Astrocyte (in vitro differentiated cells and primary cell): ENCODE measurements at regions not wholly inside any gene's neighbourhood (a gene's known extent, or its start where the extent isn't known, plus 50 kb on each side); places are given as distances from the start of the nearest gene placed in this dataset.

ENCODE experiments used
- DNase-seq: peaks from one replicate; pipeline ENCODE4 v3.0.0-alpha.2; 2010; ENCODE audit warnings: low read depth
- FAIRE-seq: peaks from 2 replicates; lab custom pipeline; 2011; peaks lifted over from hg19 to GRCh38; lab: Jason Lieb, UNC
- H2AFZ ChIP-seq: 2 replicates; pipeline ENCODE4 v1.6.0; 2012; ENCODE audit warnings: low read depth, low read length, inconsistent platforms
- H3K27ac ChIP-seq: 2 replicates; pipeline ENCODE4 v1.5.1; 2011; ENCODE audit warnings: low read depth, low read length, inconsistent platforms
- H3K27me3 ChIP-seq: 2 replicates; pipeline ENCODE4 v1.6.0; 2011; ENCODE audit warnings: low read length, inconsistent platforms; ENCODE audit not compliant: insufficient read depth
- H3K36me3 ChIP-seq: 2 replicates; pipeline ENCODE4 v1.5.1; 2011; ENCODE audit warnings: low read length, inconsistent platforms; ENCODE audit not compliant: insufficient read depth
- H3K4me1 ChIP-seq: 2 replicates; pipeline ENCODE4 v1.5.1; 2011; ENCODE audit warnings: low read length, inconsistent platforms; ENCODE audit not compliant: insufficient read depth
- H3K4me2 ChIP-seq: 2 replicates; pipeline ENCODE4 v1.6.0; 2012; ENCODE audit warnings: low read length, inconsistent platforms
- H3K4me3 ChIP-seq: 2 replicates; pipeline ENCODE4 v1.5.1; 2011; ENCODE audit warnings: low read depth, mild to moderate bottlenecking, low read length, inconsistent platforms; ENCODE audit not compliant: insufficient read depth
- H3K79me2 ChIP-seq: 2 replicates; pipeline ENCODE4 v1.6.0; 2012; ENCODE audit warnings: mild to moderate bottlenecking, low read length, inconsistent platforms; ENCODE audit not compliant: insufficient read depth
- H3K9ac ChIP-seq: 2 replicates; pipeline ENCODE4 v1.6.0; 2012; ENCODE audit warnings: mild to moderate bottlenecking, low read length, inconsistent platforms
- H3K9me3 ChIP-seq: 2 replicates; pipeline ENCODE4 v1.5.1; 2012; ENCODE audit warnings: low read depth, mild to moderate bottlenecking, low read length, inconsistent platforms; ENCODE audit not compliant: insufficient read depth
- H4K20me1 ChIP-seq: 2 replicates; pipeline ENCODE4 v1.6.0; 2012; ENCODE audit warnings: low read length, inconsistent platforms; ENCODE audit not compliant: insufficient read depth
- H3K27ac Mint-ChIP-seq: one replicate; pipeline ENCODE4 v1.8.0; 2021; ENCODE audit warnings: mild to moderate bottlenecking, mixed read lengths; ENCODE audit not compliant: unreplicated experiment
- H3K27me3 Mint-ChIP-seq: one replicate; pipeline ENCODE4 v1.8.0; 2021; ENCODE audit warnings: low read depth, mixed read lengths; ENCODE audit not compliant: unreplicated experiment
- H3K36me3 Mint-ChIP-seq: one replicate; pipeline ENCODE4 v1.8.0; 2021; ENCODE audit warnings: low read depth, mixed read lengths; ENCODE audit not compliant: unreplicated experiment
- H3K4me1 Mint-ChIP-seq: one replicate; pipeline ENCODE4 v1.8.0; 2021; ENCODE audit warnings: low read depth, mixed read lengths; ENCODE audit not compliant: unreplicated experiment
- H3K4me3 Mint-ChIP-seq: one replicate; pipeline ENCODE4 v1.8.0; 2021; ENCODE audit warnings: mild to moderate bottlenecking, moderate library complexity, mixed read lengths; ENCODE audit not compliant: unreplicated experiment
- H3K9me3 Mint-ChIP-seq: one replicate; pipeline ENCODE4 v1.8.0; 2021; ENCODE audit warnings: mild to moderate bottlenecking, mixed read lengths; ENCODE audit not compliant: unreplicated experiment
- EZH2 ChIP-seq: IDR thresholded peaks from 2 replicates; pipeline ENCODE4 v1.6.1; 2012; ENCODE audit warnings: mild to moderate bottlenecking, low read length, inconsistent platforms; ENCODE audit not compliant: insufficient read depth
- TF ChIP-seq, protein P1 (sequence below): IDR thresholded peaks from 2 replicates; pipeline ENCODE4 v1.5.1; 2011; ENCODE audit warnings: low read depth, mild to moderate bottlenecking, inconsistent platforms, low read length, moderate library complexity; ENCODE audit not compliant: insufficient read depth

DNA sequence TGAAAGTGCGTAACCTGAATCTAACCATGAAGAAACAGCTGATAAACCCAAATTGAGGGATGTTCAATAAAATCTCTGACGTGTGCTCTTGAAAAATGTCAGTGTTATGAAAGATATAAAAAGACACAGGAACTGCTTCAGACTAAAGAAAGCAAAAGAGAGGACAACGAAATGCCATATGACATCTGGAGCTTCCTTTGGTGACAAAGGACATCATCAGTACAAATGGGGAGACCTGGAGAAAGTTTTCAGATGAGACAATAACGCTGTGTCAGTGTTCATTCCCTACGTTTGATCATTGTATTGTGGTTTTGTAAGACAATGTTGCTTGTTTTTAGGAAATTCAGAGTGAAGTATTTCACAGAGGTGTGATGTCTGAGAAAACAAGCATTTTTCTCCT is 125.9 kb upstream of the MAP1LC3B2 start:
- Histone ChIP-seq H2AFZ (no peak overlapping the region), H3K4me3 (no peak overlapping the region), H3K79me2 (no peaks in the 10 kb centered on the region), H3K4me1 (peaks cover 12% of the 10 kb centered on the region), H3K9me3 (peaks cover 2% of the 10 kb centered on the region), H3K27ac (no peak overlapping the region), H3K27me3 (no peaks in the 10 kb centered on the region), H4K20me1 (no peaks in the 10 kb centered on the region), H3K36me3 (no peaks in the 10 kb centered on the region), H3K4me2 (no peak overlapping the region), H3K9ac (no peak overlapping the region)
- H3K36me3 Mint-ChIP-seq: no peaks in the 10 kb centered on the region
- DNase-seq (no peak), FAIRE-seq (no peak)
- H3K4me3 Mint-ChIP-seq: no peak overlapping the region
- peaks cover 2% of the 10 kb centered on the region for H3K27me3 Mint-ChIP-seq
- TF ChIP-seq EZH2: no peak
- TF ChIP-seq, protein P1, sequence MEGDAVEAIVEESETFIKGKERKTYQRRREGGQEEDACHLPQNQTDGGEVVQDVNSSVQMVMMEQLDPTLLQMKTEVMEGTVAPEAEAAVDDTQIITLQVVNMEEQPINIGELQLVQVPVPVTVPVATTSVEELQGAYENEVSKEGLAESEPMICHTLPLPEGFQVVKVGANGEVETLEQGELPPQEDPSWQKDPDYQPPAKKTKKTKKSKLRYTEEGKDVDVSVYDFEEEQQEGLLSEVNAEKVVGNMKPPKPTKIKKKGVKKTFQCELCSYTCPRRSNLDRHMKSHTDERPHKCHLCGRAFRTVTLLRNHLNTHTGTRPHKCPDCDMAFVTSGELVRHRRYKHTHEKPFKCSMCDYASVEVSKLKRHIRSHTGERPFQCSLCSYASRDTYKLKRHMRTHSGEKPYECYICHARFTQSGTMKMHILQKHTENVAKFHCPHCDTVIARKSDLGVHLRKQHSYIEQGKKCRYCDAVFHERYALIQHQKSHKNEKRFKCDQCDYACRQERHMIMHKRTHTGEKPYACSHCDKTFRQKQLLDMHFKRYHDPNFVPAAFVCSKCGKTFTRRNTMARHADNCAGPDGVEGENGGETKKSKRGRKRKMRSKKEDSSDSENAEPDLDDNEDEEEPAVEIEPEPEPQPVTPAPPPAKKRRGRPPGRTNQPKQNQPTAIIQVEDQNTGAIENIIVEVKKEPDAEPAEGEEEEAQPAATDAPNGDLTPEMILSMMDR: no peak
- H3K4me1 Mint-ChIP-seq: peaks cover 23% of the 10 kb centered on the region
- H3K27ac Mint-ChIP-seq: no peak overlapping the region
- H3K9me3 Mint-ChIP-seq: no peaks in the 10 kb centered on the region

DNA sequence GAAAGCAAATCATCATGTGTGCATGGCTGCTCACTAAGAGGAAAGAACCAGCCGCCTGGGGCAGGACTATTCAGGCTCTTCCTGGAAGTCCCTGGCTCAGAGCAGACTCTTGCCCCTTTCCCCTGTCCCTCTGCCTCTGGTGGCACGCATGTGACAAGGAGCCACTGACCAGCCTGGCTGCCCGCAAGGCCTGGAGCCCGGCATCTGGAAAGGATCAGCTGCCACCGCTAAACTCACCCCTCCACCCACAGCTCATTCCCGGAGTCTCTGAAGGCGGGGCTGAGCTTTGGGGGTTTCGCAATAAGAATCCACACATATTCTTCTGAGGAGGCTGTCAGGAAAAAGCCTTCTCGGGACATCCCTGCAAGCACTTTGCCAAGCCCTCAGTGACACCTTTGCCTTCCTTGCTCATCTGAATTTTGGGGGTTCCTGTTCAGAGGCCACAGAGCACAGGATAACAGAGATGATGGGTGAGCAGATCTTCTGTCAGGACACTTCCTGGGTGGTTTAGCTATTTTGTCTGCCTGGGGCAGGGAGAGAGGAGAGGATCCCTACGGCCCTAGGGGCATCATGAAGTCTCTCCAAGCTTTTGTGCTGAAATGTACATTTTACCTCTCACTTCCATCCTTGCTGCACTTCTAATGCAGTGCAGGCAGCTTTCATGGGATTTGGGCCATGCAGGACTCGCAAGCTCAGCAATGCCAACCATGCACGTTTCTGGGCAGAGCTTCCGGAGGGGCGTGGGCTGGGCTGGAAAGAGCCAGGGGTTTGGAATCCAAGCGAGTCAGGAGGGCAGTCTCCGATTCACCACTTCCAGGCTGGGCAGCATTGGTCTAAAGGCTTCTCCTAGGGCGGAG is 124.8 kb upstream of the MAP1LC3B2 start:
- Mint-ChIP-seq H3K4me3 (peak overlapping the region; percentile 67), H3K27ac (peak overlapping the region; percentile 72), H3K9me3 (no peaks in the 10 kb centered on the region), H3K36me3 (no peaks in the 10 kb centered on the region), H3K27me3 (peaks cover 6% of the 10 kb centered on the region), H3K4me1 (peaks cover 22% of the 10 kb centered on the region)
- FAIRE-seq (no peak), DNase-seq (peak; percentile 80)
- Histone ChIP-seq H3K4me3 (peak overlapping the region; percentile 40), H3K27ac (peak overlapping the region; percentile 53), H3K79me2 (no peaks in the 10 kb centered on the region), H4K20me1 (no peaks in the 10 kb centered on the region), H3K36me3 (no peaks in the 10 kb centered on the region), H3K9ac (peak overlapping the region; percentile 64), H3K4me2 (peak overlapping the region; percentile 89), H2AFZ (peak overlapping the region; percentile 81), H3K9me3 (peaks cover 2% of the 10 kb centered on the region), H3K4me1 (peaks cover 12% of the 10 kb centered on the region), H3K27me3 (no peaks in the 10 kb centered on the region)
- TF ChIP-seq EZH2: no peak
- TF ChIP-seq, protein P1: no peak

DNA sequence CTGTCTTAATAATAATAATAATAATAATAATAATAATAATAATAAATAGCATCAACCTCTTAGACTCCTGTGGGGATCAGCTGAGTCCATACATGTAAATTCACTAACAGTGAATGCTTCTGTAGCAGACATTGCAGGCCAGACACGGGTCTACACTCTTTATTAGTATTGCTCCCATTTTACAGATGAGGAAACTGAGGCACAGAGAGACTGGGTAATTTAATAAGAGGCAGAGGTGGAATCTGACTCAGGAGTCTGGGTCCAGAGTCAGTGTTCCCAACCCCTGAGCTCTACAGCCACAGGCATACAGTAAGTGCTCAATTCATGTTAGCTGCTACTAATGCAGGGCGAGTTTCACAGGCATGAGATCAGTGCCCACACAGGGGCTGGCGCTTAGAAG is 123.2 kb upstream of the MAP1LC3B2 start:
- no peaks in the 10 kb centered on the region for H3K79me2 ChIP-seq
- H3K4me3 ChIP-seq: no peak overlapping the region
- no peak overlapping the region for H3K27ac ChIP-seq
- H3K27me3 ChIP-seq: no peaks in the 10 kb centered on the region
- no peak overlapping the region for H3K4me2 ChIP-seq
- TF ChIP-seq, protein P1: no peak
- TF ChIP-seq EZH2: no peak
- H3K27ac Mint-ChIP-seq: no peak overlapping the region
- no peaks in the 10 kb centered on the region for H3K36me3 ChIP-seq
- H3K36me3 Mint-ChIP-seq: no peaks in the 10 kb centered on the region
- H3K9me3 ChIP-seq: peaks cover 2% of the 10 kb centered on the region
- DNase-seq (no peak), FAIRE-seq (no peak)
- peaks cover 22% of the 10 kb centered on the region for H3K4me1 Mint-ChIP-seq
- H3K4me3 Mint-ChIP-seq: no peak overlapping the region
- no peak overlapping the region for H3K9ac ChIP-seq
- H4K20me1 ChIP-seq: no peaks in the 10 kb centered on the region
- no peaks in the 10 kb centered on the region for H3K9me3 Mint-ChIP-seq
- peaks cover 6% of the 10 kb centered on the region for H3K27me3 Mint-ChIP-seq
- peaks cover 12% of the 10 kb centered on the region for H3K4me1 ChIP-seq
- H2AFZ ChIP-seq: no peak overlapping the region
